ENCODE measurements at regions not wholly inside any gene's neighbourhood (a gene's known extent, or its start where the extent isn't known, plus 50 kb on each side); places are given as distances from the start of the nearest gene placed in this dataset.

DNA sequence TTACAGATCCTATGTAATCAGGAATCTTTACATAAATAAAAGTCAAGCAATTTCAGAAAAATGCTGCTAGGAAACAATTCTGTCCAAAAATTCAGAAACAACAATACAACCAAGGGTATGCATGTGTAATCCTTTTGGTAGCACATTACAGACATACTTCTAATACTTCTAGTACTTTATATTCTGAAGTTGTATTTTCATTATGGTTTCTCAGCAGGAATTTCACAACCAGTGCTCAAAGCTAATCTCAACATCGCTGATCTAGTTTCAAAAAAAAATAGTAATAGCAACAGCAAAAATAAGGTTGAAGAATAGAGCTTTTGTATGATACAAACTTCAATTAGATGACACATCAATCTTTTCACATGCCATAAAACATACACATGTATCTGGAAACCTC lies 545.2 kb downstream of the LTN1 start:
- DNase-seq, result no peak

DNA sequence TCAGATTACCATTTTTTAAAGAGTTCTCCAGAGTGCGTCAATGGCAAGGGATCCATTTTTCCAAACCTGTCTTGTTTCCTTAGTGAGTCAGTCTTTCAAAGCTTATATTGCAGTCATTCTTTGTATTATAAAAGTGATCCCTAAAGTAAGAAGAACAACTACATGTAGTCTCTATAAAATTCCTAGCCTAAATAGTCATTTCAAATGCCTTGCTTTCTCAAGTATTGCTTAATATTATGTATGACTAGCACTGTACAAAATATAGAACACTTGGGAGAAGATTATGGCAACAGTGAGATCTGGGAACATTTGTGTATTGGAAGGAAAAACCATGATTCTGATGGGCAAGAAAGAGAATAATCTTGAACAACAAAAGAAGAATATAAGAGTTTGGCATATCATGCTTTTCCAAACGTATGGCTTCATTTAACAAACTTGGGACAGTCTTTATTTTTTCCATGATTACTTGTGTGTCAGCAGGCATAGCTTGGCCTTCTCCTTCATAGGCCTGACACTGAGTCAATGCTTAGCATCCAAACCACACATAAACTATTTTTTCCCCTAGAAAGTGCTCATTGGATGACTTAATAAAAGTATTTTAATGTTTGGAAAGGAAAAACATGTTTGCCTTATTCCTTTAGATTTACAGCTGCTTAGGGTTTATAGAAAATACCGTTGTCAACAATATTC lies 547.4 kb downstream of the LTN1 start:
- no peak for DNase-seq

DNA sequence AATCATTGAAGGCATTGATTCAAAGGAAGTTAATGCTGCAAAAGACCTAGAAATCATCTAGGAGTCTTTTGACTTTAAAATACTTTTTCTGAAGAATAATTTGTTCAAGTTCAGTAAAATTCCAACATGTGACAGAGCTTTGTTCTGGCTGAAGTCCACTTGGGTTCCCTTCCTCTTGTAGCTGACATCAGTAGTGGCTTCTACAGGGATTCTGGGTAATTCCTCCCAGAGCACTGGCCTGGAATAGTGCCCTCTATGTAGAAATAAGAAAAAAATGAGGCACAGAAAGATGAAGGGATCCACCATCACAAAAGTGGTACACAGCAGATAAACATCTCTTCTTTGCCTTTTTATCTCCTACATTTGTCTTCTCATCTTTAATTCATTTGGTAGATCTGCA lies 548.1 kb downstream of the LTN1 start:
- DNase-seq, result no peak

DNA sequence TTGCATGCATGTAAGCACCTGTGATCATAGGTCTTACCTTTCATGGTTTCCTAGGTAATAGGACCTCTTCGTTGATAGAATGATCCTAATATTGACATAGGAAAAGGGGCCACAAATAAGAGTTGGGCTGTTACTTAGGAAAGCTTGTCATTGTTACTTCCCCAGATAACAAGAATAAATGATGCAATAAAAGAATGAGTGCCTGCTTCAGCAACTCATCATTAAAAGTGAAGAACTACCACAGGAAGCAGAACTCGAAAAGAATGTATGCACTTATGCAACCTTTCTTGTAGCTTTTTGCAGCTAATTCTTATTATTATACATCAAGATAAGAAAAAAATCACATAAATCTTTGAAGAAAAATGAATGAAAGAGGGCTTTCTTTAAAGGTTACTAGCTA lies 548.6 kb downstream of the LTN1 start:
- no peak for DNase-seq

DNA sequence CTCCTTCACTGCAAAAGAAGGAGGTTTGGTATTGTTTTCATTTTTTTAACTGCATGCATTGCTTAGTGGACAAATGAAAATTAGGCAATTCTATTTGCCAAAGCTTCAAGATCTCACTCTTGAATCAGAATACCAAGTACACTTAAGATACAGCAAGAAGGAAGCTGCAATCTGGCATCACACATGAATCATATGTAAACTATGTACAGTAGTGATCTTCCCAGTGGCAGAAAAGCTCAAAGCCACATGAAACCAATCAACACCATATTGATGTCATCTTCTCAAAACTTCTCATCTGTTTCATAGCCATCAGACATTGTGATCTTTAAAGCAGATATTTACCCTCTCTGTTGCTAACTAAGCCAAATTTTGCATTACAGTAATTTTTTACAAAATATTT lies 550.1 kb downstream of the LTN1 start:
- DNase-seq, result no peak

DNA sequence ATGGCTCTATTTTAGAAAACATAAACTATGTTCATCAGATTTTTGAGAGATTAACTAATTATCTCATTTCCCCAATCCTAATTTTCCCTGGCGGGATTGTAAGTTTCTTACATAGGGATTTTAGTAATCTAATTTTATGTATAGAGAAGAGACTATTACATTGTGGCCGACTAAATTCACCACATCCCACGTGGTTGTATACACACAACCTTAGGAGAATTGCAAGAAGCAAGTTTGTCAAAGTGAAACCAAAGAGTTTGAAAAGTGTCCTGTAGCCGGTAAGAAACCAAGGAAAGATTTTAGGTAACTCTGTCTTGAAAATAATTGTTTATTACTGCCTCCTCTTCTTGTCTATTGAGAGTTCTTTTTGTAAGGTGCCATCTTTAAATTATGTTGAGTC lies 550.6 kb downstream of the LTN1 start:
- no peak for DNase-seq

DNA sequence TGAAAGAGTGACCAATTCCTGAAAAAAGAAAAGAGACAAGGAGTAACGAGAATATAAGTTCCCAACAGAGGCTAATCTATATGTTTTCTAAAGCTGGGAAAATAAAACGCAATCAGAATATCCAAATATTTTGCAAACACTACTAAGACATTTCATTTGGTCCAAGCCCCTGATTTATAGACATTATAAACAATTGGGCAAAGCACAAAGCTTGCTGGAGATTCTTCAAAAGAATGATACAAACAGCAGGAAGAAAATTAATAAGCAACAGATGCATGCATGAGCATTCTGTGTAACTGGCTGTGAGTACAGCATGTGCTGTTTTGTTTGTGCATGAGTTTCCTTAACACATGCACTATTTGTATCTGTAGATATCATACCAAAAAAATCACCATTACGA lies 552.9 kb downstream of the LTN1 start:
- no peak for DNase-seq

DNA sequence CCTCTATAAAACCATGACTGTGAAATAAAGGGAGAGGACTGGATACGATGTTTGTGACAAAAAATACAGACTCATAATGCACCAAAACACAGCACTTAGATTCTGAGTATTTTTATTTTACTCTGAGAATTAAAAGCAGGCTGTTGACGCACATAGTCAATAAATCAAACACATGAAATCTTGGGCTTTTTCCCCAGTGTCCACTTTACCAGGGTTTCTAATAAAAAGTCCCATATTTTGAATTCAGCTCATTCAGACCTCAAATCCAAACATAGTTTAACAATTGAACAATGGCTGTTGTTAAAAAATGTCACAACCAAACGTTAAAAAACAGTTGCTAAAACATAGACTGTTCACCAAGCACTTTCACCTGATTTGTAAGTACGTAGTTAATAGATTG lies 553.4 kb downstream of the LTN1 start:
- no peak for DNase-seq

DNA sequence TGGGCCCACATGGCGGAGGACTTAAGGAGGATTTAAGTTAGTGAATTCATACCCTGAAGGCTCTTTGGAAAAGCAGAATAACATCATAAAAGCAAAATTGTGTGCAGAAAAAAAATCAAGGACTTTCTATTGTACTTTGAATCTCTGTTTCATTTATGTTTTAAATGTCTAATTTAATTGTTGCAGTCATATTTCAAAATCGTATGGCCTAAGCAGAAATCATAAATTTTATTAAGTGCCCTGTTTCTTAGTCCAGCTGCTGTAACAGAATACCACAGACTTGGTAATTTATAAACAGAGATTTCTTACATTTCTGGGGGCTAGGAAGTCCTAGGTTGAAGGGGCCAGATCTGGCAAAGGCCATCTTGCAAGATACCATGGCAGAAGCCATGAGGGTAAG lies 555.6 kb downstream of the LTN1 start:
- no peak for DNase-seq

DNA sequence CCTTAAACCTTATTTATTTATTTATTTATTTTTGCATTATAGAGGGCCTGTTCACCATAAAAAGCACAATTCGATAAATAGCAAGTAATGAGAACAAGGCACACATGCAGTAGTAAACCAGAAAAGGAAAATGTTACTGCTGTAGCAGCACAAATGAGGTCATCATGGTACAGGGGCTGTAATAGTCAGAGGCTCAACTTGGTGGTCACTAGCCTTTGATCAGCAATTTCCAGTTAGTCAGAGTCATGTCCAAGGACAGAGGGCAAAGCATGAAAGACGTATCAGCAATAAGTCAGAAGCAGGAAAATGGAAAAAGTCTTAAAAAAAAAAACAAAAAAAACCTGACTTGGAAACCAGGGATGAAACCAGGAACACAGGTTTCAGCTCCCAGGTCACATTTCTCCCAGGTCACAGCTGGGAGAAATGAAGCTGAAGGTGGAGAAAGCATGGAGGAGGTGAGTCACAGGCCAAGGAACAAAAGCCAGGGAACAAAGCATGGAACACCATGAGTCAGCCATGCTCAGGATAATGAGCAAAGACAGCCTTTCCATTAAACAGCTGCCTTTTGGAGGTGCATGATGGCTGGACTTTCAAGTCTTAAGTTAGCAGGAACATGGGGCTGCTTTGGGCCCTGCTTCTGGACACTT lies 556.3 kb downstream of the LTN1 start:
- DNase-seq, result no peak

DNA sequence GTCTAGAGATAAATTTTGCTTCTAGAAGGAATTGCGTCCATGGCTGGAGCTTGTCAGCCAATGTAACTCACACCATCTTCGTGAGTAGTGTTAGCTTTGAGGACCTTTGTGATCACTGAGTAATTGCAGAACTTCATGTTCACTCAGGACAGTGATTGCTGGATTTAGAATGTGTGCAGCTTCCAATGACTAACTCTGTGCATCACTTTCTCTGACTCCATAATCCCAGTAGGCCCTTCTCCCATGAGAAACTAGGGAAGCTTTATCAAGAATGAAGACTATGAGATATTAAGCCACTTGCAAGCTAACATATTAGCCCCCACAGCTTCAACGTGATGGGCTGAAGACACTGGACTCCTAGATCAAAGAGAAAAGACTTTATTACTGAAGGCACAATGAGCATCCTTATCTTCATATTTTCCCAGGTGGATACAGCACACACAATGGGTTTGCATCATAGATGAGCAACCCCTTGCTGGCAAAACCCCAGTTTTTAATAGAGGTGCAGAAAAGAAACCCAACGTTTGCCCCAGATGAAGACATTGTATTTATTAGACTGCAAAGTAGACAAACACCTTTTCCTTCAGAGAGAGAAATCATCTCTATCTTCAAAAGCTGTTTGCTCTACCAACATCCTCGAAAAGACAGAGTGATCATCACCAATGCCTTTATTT lies 561.0 kb downstream of the LTN1 start:
- no peak for DNase-seq

DNA sequence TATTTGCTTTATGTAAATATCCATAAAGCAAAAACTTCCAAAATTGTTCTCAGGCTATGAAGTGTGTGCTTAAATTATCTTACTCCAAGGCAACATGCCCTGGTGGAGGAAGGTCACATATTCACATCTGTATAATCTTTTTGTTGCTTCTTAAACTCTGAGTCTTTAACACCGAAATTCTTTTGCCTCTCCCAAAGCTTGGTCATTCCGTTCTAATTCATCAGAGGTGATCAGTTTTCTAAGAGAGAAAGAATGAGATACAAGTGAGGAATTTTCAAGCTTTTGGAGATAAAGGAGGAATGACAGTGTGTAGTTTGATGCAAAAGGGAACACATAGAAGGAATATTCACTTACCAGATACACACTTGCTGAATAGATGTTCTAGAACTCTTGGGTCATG lies 561.7 kb downstream of the LTN1 start:
- no peak for DNase-seq

DNA sequence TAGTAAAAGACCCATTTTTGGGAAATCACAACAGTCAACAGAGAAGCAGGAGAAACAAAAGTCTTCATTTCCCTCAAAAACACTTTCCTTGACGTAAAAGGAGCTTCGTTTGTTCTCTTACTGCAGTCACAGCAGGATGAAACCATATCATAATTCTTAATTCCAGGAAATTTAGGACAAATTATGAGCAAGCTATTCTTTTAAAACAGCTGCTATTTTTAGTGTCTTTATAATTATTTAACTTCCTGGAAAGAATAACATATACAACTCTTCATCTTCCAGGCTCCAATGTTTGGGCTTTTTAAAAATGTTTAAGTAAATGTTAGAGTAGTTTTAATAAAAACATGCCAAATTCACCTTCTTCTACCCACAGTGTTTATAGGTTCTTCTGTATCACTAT lies 563.5 kb downstream of the LTN1 start:
- no peak for DNase-seq

DNA sequence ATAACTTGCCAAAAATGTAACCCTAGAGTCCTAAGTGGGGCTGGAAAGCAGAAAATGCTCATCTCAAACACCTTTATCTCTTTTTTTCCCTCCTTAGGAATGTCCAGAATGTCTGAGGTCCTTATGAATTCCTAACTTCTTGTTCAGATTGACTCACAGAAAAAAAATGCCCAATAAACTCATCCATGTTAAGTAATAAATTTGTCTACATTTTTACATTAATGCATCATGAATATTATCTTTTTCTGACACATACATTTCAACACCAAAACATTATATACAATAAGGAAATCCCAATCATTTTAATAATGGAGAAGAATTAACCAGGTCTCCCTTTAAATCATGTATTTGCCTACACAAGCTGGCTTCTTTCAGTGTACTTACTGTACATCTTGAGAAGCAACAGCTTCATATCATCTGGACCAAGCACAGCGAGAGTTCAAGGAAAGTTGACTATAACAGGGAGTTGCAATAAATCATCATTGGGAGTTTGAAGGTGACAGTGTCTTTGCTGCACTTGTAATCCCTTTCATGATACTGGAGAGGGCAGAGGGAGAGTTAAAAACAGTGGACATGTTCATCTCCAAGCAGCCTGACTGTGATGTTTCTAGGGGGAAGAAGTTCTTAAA lies 565.2 kb downstream of the LTN1 start:
- DNase-seq, result no peak

DNA sequence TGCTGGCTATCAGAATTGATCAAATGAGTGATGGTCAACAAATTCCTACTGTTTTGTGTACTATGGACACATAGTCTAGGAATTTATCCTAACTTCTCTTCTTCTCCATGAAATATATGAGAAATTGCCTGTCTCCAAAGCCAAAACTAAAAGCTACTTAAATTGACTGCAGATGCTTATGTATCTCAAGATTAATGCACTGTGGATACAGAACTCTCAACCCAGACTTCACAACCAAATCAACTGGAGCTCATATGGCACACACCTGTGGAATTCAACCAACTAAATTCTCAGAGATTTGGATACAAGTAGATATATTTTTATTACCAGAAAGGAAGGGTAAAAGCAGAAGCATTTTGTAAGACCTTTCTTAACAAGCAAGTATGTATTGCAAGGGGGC lies 566.1 kb downstream of the LTN1 start:
- DNase-seq, result no peak

DNA sequence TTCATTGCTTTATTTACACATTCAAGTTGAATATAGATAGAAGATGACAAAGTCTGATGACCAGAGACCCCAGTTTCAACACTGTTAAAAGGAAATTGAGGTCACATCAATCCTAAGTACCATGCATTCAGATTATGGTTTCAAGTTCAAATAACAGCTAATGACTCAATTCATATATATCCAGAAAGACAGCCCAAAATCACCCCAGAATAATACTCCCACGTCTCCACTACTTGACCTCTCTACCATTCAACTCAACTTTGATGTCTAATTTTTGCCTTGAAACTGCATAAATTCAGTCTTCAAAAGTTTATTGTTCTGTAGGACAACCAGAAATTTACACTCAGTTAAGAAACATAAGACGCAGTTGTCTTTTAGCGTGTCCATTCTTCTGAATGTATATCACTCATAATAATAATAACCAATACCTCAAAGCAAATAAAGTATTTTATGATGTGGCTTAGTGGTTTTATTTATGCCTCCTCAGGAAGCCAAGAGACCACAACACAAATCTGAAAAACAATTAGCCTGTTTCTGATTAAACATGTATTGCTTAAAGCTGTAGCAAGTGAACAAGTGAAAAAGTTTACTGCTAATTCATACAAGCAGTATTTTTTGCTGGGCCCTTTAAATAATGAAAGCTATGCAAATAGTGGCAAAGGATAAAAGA lies 569.0 kb downstream of the LTN1 start:
- DNase-seq, result no peak

DNA sequence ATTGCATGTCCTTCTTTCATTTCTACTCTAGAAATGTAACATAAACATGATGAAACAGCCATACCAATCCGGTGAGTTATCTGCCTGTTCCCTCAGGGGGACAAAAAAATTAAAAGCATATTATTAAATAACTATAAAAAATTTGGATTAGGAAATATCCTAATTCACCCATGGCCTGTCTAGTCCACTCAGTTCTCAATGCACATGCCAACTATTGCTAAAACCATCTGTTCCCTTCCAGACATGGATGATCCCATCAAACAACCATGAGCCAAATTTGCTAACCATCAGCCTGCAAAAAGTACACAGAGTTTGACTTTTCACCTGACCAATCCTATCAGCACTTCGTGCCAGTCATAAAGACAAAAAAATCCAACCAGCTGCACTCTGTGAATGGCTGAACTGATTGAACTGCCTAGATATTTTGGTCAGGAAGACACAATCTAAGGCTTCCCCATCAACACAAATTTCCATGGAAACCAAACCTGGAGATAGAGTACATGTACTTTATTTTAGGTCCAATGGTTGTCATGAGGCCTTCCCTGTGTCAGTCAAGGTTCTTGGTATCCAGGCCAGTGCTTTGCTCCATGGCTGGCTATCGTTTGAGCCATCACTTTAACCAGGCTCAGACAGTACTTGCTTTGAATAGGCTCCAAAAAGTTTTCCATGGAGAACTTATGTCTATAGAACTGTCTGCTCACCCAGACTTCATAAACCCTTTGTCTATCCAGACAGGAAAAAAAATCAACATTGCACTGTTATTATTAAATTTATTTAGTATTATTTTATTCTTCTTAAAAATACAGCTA lies 570.8 kb downstream of the LTN1 start:
- DNase-seq, result no peak

DNA sequence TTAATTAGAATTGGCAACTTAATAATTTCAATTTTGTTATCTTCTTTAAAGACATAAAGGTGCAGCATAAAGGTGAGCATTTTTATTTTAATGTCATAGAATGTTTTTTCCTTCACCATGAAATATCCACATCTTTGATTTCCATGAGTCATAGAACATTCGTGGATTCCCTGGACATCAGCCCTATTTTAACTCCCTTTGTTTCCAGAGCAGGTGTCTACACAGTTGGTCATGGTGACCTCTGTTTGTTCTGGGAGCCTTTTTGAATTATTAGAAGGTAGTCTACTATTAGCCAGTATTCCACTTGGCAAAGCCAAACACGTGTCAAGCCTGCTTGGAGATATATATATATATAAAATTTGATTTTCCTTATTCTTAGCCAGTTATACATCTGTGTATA lies 572.9 kb downstream of the LTN1 start:
- no peak for DNase-seq

DNA sequence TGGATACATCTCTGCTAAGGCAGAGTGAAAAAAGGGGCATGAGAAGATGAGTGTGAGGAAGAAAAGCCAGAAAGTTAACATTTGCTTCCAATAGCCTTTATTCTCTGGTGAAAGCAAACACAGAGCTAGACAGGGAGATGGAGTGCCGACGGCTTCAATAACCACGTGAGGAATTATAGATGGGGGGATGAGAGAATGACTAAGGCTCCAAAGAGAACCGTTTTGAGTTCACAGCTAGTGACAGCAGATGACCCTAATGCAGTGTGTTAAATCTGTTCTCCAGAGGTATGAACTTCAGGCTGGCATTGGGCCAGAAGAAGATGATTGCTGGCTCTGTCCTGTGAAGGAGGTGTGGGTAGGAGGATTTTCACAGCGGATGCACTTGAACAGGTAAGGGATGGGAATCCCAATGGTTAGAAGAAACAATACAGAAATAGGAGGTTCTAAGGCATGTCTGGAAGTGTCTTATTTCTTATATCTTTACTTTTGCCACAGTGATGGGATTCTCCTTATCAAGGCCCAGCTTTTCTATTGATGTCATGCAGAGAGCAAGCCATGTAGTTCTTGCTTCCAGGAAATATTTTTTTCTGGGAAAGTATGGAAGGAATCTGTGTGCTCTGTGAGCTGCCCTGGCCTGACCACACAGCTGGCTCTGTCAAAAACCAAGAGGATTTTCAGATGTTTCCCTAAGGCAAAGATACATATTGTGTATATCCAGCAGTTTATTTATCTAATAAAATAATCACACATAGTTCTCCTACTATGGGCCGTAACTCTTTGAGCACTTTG lies 573.8 kb downstream of the LTN1 start:
- no peak for DNase-seq

DNA sequence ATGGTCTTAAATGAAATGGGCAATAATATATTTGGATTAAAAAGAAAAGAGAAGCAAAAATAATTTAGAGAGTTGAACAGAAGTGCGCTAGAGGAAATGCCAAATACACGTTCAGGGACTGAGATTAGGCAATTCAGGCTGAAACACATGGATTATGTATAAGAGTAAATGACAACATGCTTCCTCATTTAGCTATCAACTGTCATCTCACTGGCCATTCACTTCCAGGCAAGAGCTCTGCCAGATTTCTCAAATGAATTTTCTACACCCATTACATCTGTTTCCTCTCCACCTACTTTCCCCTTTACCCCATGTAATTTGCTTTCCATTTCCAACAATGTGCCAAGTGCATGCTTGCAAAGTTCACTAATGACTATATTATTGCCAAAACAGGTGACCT lies 582.4 kb downstream of the LTN1 start:
- no peak for DNase-seq

DNA sequence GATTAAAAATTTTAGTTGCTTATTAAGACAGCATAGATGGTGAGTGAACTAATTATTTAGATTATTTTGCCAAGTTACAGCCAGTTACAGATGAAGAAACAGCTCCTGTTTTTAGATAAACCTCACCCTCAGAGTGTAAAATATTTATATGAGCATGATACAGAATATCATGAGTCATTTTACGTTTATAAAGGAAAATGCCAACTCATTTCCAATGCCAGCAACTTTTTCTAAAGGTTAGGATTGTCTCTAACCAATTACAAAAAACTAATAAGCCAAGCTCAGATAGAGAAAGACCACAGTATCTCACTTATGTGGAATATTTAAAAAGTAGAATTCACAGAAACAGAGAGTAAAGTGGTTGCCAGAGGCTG lies 590.1 kb downstream of the LTN1 start:
- no peak for DNase-seq

DNA sequence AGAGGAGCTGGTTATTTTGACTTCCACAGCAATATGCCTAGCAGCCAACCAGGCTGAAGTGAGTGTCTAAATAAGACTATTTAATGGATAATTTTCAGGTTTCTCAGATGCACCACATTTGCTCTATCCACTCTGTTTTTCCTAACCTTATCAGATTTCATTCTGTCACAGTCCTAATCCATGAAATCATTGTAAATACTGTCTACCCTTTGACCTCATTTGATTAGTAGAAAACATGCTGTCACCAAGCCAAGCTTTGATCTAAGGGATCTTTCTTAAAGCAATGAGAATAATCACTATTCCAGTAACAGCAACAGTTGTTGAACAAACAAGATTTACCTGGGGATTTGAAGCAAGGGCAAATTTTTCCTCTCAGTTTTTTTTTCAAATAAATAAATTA lies 595.6 kb downstream of the LTN1 start:
- DNase-seq, result no peak

Data from stimulated activated CD8-positive, alpha-beta memory T cell treated with anti-CD3 and anti-CD28 coated beads, Interleukin-4, amount 100 ng/mL, for 48 hours (primary cell).